8988T (cell line): ENCODE measurements at regions not wholly inside any gene's neighbourhood (a gene's known extent, or its start where the extent isn't known, plus 50 kb on each side); places are given as distances from the start of the nearest gene placed in this dataset.

Experiments used
- DNase-seq: peaks from one replicate; pipeline ENCODE4 v3.0.0; 2011

GRCh38 chr6:14031516-14031915 is 86.1 kb upstream of the CD83 start:
- no peak for DNase-seq

DNA sequence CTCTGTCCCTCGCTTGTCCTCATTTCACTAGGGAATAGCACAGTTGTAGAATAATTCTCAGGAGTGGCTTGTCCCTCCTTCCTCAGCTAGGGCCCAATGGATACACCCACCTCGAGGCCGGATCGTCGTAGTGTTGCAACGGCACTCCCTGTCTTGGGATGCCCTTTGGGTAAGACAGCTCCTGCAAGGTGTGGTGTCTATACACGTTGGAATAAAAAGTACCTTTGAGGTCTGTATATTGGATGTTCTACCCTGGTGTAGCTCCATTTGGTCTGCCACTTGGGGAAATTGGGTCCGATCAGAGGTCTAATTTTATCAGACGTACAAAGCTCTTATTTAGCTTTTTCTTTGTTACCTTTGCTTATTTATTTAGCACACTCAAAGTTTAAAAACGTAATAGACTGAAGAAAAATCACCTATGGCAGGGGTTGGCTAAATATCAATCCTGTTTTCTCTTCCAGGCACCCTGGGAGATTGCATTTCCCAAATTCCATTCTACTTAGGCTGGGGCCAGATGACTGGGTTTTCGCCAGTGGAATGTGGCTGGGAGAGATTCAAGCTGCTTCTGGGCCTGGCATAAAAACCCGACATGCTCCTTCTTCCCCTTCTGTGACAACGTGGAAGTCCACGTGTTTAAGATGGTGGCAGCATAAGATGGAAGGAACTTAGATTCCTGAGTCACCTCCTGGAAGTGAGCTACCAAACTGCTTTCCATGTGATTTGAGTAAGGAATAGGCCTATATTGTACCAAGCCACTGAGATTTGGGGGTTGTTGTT is 82.3 kb upstream of the CD83 start:
- DNase-seq: peak; percentile 61

DNA sequence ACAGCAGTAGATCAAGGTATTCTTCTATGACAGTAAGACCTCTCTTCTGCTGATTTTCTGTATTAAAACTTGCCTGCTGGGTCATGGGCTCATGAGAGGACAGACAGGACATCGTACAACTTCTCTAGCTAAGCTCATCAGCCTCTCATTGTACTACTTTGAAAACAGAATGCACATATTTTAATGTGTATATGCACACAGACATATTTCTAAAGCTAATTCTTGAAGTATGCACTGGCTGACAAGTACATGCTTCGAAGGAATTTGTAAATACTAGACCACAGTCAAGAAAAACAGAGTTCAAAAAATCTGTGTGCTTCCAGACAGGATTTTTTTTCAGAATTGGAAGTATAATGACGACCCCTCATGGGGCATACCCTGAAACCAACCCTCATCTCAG is 81.7 kb upstream of the CD83 start:
- no peak for DNase-seq

DNA sequence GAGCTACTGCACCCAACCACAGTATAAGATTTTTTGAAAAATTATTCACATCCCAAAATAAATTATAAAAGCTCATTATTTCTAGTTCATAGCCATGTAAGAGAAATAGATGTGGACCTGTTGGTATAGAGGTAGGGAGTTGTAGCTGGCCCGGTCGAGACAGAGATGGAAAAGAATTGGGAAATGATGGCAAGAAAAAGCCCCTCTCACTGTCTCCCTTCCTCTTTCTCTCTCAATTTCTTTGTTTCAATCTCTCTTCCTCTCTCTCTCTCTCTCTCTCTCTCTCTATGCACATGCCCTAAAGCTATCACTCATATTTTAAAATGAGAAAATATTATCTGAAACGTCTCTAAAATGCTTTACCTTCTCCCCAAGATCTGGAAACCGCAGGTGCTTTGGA is 80.7 kb upstream of the CD83 start:
- DNase-seq: no peak

- DNase-seq: no peak
Measured at GRCh38 chr6:14037402-14038277, 79.9 kb upstream of the CD83 start.

GRCh38 chr6:14038467-14039437 is 78.8 kb upstream of the CD83 start:
- DNase-seq: no peak

DNA sequence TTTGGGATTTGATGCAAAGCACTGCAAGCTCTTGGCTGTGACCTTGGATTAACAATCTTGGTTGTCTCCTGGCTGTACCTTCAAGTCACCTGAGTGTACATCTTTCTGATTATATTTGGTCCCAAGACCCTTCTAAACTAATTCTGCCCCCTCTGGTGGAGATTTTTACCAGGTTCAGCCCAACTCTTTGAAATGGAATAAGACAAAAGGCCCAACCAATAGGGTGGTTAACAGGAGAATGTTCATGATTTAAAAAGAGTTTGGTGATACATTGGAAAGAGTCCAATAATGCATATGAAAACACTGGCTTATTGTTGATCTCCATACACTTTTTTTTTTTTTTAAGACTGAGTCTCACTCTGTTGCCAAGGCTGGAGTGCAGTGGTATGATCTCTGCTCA is 77.5 kb upstream of the CD83 start:
- DNase-seq: no peak

DNA sequence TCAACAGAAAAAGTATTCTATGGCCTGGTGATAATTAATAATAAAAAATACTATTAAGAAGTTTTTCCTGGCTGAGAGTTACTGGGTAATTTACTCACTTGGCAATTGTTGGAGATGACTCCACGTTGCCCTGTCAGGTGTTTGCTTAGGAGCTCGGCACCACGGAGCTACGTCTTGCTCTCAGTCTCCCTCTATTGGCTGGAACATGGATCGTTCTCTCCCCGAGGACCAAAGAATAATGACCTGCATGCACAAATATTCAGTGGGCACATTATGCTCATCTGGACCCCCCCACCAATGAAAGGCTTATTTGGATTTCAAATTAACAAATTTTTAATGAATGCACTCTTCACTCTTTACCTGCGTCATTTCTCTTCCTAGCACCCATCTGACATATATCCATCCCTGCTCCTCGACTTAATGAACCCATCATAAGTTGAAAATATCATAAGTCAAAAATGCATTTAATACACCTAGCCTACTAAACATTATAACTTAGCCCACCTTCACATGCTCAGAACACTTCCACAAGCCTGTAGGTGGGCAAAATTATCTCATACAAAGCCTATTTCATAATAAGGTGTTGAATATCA is 71.0 kb upstream of the CD83 start:
- peak; percentile 49 for DNase-seq

- DNase-seq: no peak
Measured at GRCh38 chr6:14047151-14047740, 70.3 kb upstream of the CD83 start.

- no peak for DNase-seq
Measured at GRCh38 chr6:14048837-14049236, 68.7 kb upstream of the CD83 start.

DNA sequence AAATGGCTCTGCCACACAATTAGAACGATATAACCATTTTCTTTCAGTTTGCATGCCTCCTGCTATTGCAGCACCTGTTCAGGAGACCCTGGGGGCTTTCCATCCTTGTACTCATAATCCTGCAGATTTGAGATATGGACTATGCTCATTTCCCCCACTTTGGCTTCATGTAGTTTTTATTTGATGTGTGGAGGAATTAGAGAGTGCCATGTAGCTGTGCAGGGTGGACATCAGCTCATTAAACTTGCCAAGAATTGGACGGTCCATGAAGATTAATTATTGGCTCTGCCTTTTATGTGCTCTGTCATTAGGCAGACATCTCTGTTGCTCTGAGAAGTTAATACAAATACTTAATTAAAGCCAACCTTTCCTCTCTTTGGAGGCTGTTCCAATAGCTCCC is 66.2 kb upstream of the CD83 start:
- DNase-seq: no peak

DNA sequence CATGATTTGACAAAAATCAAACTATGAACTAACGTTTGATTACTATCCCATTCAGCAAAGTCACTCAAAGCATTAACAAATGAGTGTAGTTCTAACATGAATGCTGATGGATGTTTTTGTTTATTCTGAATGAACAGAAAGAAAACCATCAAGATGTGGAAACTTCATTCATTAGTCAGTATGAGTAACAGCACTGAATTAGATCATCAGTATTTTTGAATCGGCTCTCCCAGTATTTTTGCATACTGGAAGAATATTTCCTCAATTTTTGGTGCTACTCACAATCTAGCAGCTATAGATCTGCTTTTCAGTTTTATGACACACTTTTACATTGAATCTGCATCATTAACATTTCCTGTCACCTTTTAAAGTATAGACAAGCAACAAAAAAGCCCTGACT is 63.8 kb upstream of the CD83 start:
- DNase-seq: no peak

- no peak for DNase-seq
Measured at GRCh38 chr6:14055541-14055940, 62.0 kb upstream of the CD83 start.

GRCh38 chr6:14058029-14058695 is 59.4 kb upstream of the CD83 start:
- DNase-seq: no peak

DNA sequence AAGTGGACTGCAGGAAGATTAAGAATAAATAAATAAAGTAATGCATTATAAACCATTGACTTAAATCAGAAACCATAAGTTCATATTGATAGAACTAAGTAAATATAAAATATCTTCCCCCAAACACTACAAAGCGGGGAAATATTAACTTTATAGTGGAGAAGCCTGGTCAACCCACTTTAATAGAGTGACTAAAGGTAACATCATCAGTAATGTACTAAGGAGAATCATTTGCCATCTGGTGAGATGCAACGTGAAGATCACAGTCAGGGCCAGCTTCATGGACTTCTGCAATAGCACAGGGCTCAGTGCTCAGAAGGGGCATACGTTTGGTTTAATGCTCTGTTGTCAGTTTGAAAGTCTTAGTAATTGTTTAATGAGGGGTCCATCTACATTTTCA is 58.8 kb upstream of the CD83 start:
- DNase-seq: no peak

DNA sequence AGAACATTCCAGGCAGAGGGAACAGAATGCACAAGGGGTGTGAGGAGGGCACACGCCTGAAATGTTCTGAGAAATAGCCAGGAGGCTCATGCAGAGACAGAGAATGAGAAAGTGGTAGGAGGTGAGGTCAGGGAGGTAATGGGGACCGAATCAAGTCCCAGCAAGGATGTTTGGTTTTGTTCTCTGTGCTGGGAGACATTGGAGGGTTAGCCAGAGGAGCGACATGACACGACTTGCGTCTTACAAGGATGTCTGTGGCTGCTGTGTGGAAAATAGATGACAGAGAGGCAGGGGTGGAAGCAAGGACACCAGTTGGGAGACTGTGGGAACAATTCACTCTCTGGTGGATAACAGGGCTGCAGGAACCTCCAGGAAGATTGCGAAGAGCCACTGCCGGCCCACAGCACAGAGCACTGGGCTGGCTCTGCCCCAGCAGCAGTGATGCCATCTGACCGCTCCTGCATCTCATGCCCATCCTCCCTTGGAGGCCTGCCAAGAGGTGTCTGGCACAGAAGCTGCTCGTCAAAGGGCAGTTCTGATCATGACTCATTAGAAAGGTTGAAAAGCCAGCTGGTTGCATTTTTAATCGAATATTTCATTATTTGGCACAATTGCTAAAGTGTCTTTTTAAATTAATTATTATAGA is 57.7 kb upstream of the CD83 start:
- DNase-seq: no peak

GRCh38 chr6:14060971-14061370 is 56.6 kb upstream of the CD83 start:
- no peak for DNase-seq

DNA sequence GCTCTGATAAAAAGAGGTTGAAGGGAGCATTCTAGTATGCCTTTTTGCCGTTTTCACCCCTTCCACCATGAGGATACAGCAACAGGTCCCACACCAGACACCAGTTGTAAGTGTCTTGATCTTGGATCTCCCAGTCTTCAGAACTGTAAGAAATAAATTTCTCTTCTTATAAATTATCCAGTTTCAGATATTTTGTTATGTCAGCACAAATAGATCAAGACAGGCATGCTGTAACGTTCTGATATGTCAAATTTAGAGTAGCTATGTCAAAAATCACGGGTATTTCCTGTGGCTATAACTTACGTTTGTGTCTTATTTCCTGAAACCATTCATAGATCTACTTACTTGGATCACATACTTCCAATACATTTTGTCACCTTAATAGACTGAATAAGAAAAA is 55.9 kb upstream of the CD83 start:
- no peak for DNase-seq

DNA sequence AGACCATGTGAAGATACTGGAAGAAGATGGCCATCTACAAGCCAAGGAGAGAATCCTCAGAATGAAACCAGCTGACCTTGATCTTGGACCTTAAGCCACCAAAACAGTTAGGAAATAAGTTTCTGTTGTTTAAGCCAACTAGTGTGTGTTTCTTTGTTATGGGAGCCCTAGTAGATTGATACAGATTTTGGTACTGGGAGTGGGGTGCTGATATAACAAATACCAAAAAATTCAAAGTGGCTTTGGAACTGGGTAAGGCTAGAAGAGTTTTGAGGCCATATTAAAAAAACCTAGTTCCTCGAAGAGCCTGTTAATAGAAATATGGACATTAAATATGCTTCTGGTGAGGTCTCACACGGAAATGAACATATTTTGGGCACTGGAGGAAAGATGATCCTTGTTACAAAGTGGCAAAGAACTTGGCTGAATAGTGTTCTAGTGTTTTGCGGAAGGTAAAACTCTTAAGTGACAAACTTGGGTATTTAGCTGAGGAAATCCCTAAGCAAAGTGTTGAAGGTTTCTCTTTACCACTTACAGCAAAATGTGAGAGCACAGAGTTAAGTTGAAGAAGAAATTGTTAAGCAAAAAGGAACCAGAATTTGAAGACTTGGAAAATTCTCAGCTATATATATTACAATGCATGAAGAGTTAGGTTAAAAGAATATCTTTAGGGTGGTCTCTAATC is 55.1 kb upstream of the CD83 start:
- DNase-seq: no peak

DNA sequence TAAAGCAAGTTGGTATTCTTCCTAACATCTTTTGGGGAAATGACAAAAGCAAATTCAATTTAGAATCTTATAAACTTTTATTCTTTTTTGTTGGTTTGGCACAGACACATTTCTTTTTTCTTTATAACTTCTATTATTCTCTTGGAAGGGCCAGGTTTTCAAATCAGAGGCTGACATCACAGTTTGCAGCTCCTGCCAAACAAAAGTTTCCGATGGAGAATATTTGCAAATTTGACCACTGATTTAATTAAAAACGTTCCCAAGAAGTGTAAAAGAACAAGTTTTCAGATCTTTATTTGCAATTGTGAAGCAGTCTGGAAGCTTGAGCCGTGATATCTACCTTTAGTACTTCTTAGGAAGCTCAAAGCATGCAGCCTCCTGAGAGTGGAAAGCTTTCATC is 53.8 kb upstream of the CD83 start:
- no peak for DNase-seq

DNA sequence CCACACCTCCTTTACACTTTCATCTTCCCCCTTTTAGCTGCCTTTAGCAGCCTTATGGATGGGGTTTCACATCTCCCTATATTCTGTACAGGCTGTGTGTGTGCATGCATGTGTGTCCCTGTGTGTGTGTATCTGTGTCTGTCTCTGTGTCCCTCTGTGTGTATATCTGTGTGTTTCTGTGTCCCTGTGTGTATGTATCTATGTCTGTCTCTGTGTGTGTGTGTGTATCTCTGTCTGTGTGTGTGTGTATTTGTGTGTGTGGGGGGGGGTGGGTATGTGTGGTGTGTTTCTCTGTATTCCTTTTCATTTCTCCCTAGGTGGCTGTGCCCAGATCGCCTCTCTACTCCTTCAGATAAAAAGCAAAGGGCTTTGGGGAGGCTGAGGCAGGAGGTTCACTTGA is 52.2 kb upstream of the CD83 start:
- no peak for DNase-seq
